A673 (cell line): ENCODE measurements at regions not wholly inside any gene's neighbourhood (a gene's known extent, or its start where the extent isn't known, plus 50 kb on each side); places are given as distances from the start of the nearest gene placed in this dataset.

Source experiments
- BruUV-seq: library from RNA; stranded (reverse); fragments of 400-500 nt; replicated peaks from 2 replicates; lab custom pipeline; 2021; lab: Mats Ljungman, UMichigan
- CTCF ChIA-PET: fragments of 300-600 bp; sonication (Branson Sonifier 250); formaldehyde crosslinking; loops from one replicate; lab custom pipeline; 2022; ENCODE audit warnings: antibody characterized with exemption; lab: Charles Lee
- POLR2A ChIA-PET: fragments of 300-600 bp; sonication (Branson Sonifier 250); formaldehyde crosslinking; loops from one replicate; lab custom pipeline; 2022; ENCODE audit warnings: antibody characterized with exemption; ENCODE audit not compliant: low non-redundant PET; lab: Charles Lee
- DNase-seq: peaks from one replicate; pipeline ENCODE4 v3.0.0-alpha.2; 2015; ENCODE audit warnings: low spot score
- H3K27ac ChIP-seq: fragments of 200-600 bp; sonication (generic); 2 replicates; pipeline ENCODE4 v1.5.1; 2016; ENCODE audit warnings: mixed run types, low read depth, mild to moderate bottlenecking, mixed read lengths, antibody characterized with exemption, low read length; ENCODE audit not compliant: poor library complexity, severe bottlenecking
- H3K27me3 ChIP-seq: fragments of 200-600 bp; sonication (generic); replicated peaks from 2 replicates; pipeline ENCODE4 v1.6.1; 2017; ENCODE audit warnings: mixed run types, low read depth, mild to moderate bottlenecking, mixed read lengths, antibody characterized with exemption, low read length; ENCODE audit not compliant: insufficient read depth, poor library complexity
- H3K36me3 ChIP-seq: fragments of 200-600 bp; sonication (generic); 2 replicates; pipeline ENCODE4 v1.6.1; 2016; ENCODE audit warnings: mixed run types, mild to moderate bottlenecking, mixed read lengths, antibody characterized with exemption, low read length; ENCODE audit not compliant: insufficient read depth, poor library complexity, severe bottlenecking
- H3K4me1 ChIP-seq: fragments of 200-600 bp; sonication (generic); 2 replicates; pipeline ENCODE4 v1.6.1; 2017; ENCODE audit warnings: mixed run types, mild to moderate bottlenecking, mixed read lengths, antibody characterized with exemption, low read length; ENCODE audit not compliant: insufficient read depth, poor library complexity, severe bottlenecking
- H3K4me3 ChIP-seq: fragments of 200-600 bp; sonication (generic); 2 replicates; pipeline ENCODE4 v1.5.1; 2016; ENCODE audit warnings: low read depth, mixed run types, mild to moderate bottlenecking, mixed read lengths, low read length; ENCODE audit not compliant: poor library complexity, severe bottlenecking
- H3K9me3 ChIP-seq: fragments of 200-600 bp; sonication (generic); 2 replicates; pipeline ENCODE4 v1.6.1; 2016; ENCODE audit warnings: mixed run types, low read depth, mild to moderate bottlenecking, mixed read lengths, antibody characterized with exemption, low read length; ENCODE audit not compliant: poor library complexity, severe bottlenecking
- EZH2 ChIP-seq: fragments of 200-600 bp; sonication (generic); IDR thresholded peaks from 2 replicates; pipeline ENCODE4 v1.6.1; 2017; ENCODE audit warnings: borderline replicate concordance, low read depth, mild to moderate bottlenecking, mixed read lengths, antibody characterized with exemption, low read length; ENCODE audit not compliant: poor library complexity, severe bottlenecking
- intact Hi-C: fragments of 100-400 bp; cut with micrococcal nuclease; formaldehyde crosslinking; loops from one replicate; pipeline ENCODE4 v1.10.0; 2022; ENCODE audit not compliant: unreplicated experiment
- TF ChIP-seq, protein P1 (sequence below): fragments of 300-800, 200-600 bp; sonication (generic); conservative IDR thresholded peaks from 2 replicates; pipeline ENCODE4 v1.5.1; 2017; ENCODE audit warnings: low read depth, mild to moderate bottlenecking, antibody characterized with exemption, low read length, moderate library complexity, mixed read lengths

DNA sequence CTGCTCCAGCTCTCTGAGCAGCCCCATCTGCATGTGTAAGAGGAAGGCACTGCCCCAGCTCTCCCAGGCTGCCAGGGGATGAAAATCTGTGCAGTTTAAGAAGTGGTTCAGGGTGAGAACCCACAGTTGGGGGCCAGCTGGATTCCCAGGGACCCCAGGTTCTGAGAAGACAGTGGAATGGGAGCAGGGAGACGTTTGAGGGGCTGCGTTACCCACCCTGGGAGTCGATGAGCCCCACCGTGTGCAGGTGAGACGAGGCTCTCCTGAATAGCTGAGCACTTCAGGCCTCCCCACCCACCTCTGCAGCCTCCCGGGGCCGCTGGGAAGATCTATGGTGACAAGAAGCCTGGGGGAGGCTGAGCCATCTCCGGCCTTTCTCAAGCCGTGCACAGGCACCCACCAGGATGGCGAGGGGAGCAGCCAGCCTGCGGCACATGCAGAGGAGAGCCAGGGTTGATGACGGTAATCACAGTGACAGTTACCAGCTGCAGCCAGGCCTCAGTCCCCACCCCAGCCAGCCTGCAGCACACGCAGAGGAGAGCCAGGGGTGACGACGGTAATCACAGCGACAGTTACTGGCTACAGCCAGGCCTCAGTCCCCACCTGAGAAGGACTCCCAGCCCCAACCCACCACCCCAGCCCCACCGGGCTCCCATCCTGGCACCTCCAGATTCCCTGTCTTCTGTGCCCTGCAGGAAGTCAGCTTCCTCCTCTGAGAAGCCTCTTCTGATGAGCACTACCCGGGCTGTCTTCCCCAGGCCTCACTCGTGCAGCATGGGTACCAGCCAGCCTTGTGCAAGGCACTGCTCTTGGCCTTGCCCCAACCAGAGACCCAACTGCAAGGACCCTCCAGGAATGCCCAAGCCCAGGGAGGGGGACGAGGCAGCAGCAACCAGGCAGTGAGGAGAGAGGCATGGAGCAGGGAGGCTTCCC is 150.8 kb upstream of the PPP1R26 start:
- DNase-seq, result no peak
- Histone ChIP-seq H3K27me3 (no peaks in the 10 kb centered on the region), H3K36me3 (no peaks in the 10 kb centered on the region), H3K9me3 (peaks cover 3% of the 10 kb centered on the region), H3K4me3 (no peak overlapping the region), H3K4me1 (peaks cover 45% of the 10 kb centered on the region), H3K27ac (peak overlapping the region; percentile 91)
- intact Hi-C loops, result no loop called here
- ChIA-PET POLR2A (no interaction called here), CTCF (no interaction called here)
- TF ChIP-seq, protein P1, sequence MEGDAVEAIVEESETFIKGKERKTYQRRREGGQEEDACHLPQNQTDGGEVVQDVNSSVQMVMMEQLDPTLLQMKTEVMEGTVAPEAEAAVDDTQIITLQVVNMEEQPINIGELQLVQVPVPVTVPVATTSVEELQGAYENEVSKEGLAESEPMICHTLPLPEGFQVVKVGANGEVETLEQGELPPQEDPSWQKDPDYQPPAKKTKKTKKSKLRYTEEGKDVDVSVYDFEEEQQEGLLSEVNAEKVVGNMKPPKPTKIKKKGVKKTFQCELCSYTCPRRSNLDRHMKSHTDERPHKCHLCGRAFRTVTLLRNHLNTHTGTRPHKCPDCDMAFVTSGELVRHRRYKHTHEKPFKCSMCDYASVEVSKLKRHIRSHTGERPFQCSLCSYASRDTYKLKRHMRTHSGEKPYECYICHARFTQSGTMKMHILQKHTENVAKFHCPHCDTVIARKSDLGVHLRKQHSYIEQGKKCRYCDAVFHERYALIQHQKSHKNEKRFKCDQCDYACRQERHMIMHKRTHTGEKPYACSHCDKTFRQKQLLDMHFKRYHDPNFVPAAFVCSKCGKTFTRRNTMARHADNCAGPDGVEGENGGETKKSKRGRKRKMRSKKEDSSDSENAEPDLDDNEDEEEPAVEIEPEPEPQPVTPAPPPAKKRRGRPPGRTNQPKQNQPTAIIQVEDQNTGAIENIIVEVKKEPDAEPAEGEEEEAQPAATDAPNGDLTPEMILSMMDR, result no peak
- TF ChIP-seq EZH2, result no peak
- BruUV-seq, result no TSS peak

- DNase-seq, result peak; percentile 62
- TF ChIP-seq EZH2, result no peak
- TF ChIP-seq, protein P1, result no peak
- peaks cover 45% of the 10 kb centered on the region for H3K4me1 ChIP-seq
- intact Hi-C loops, result loop anchor here (5.0 kb wide), 1 partner anchor 47 kb away; no protein-coding TSS in a partner anchor
- no peak overlapping the region for H3K4me3 ChIP-seq
- no TSS peak for BruUV-seq
- no peaks in the 10 kb centered on the region for H3K36me3 ChIP-seq
- no peaks in the 10 kb centered on the region for H3K27me3 ChIP-seq
- H3K9me3 ChIP-seq, result peaks cover 3% of the 10 kb centered on the region
- ChIA-PET CTCF (no interaction called here), POLR2A (no interaction called here)
- peak overlapping the region; percentile 91 for H3K27ac ChIP-seq
Observed at GRCh38 chr9:135329571-135330306, 149.8 kb upstream of the PPP1R26 start.

DNA sequence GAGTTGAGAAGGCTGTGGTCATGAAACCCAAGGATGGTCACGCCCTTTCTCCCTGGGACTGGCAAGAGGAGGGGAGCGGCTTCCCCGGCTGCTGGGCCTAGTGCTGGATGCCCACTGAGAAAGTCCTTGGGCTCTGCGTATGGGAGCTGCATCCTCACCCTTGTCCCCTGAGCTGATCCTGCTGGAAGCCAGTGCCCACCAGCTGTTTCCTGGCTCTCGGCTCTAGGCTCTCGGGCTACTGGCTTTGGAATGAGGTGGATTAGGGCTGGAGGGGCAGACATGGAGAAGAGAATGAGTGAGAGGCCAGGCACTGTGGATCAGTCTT is 149.3 kb upstream of the PPP1R26 start:
- DNase-seq, result no peak
- Histone ChIP-seq H3K4me3 (no peak overlapping the region), H3K27ac (peak overlapping the region; percentile 91), H3K4me1 (peaks cover 45% of the 10 kb centered on the region), H3K36me3 (no peaks in the 10 kb centered on the region), H3K27me3 (no peaks in the 10 kb centered on the region), H3K9me3 (peaks cover 3% of the 10 kb centered on the region)
- intact Hi-C loops, result loop anchor here (5.0 kb wide), 1 partner anchor 48 kb away; no protein-coding TSS in a partner anchor
- POLR2A ChIA-PET, result no interaction called here
- TF ChIP-seq EZH2, result no peak
- TF ChIP-seq, protein P1, result no peak
- CTCF ChIA-PET, result no interaction called here
- no TSS peak for BruUV-seq
